H9 (cell line): ENCODE measurements at regions not wholly inside any gene's neighbourhood (a gene's known extent, or its start where the extent isn't known, plus 50 kb on each side); places are given as distances from the start of the nearest gene placed in this dataset.

Experiments
- DNase-seq: peaks from one replicate; pipeline ENCODE4 v3.0.0-alpha.2; 2017
- H2AFZ ChIP-seq: one replicate; pipeline ENCODE4 v1.6.1; 2013; ENCODE audit warnings: mild to moderate bottlenecking, low read length, control low read depth, moderate library complexity
- H2AK5ac ChIP-seq: 2 replicates; pipeline ENCODE4 v1.6.1; 2013; ENCODE audit warnings: low read length, control low read depth, mixed read lengths; ENCODE audit not compliant: insufficient read length
- H2BK120ac ChIP-seq: one replicate; pipeline ENCODE4 v1.6.1; 2013; ENCODE audit warnings: low read depth, mild to moderate bottlenecking, low read length, control low read depth, inconsistent platforms; ENCODE audit not compliant: poor library complexity, severe bottlenecking
- H2BK12ac ChIP-seq: 2 replicates; pipeline ENCODE4 v1.6.1; 2013; ENCODE audit warnings: low read length, control low read depth, mixed read lengths, low read depth; ENCODE audit not compliant: insufficient read length
- H2BK15ac ChIP-seq: 2 replicates; pipeline ENCODE4 v1.6.1; 2013; ENCODE audit warnings: low read depth, low read length, control low read depth
- H2BK20ac ChIP-seq: one replicate; pipeline ENCODE4 v1.6.1; 2013; ENCODE audit warnings: low read depth, mild to moderate bottlenecking, low read length, control low read depth, inconsistent platforms; ENCODE audit not compliant: poor library complexity, severe bottlenecking
- H2BK5ac ChIP-seq: 2 replicates; pipeline ENCODE4 v1.6.1; 2013; ENCODE audit warnings: low read length, control low read depth, mixed read lengths; ENCODE audit not compliant: insufficient read length
- H3K14ac ChIP-seq: 2 replicates; pipeline ENCODE4 v1.6.1; 2013; ENCODE audit warnings: low read length, control low read depth; ENCODE audit not compliant: insufficient read depth
- H3K18ac ChIP-seq: 2 replicates; pipeline ENCODE4 v1.6.1; 2013; ENCODE audit warnings: low read depth, mild to moderate bottlenecking, mixed read lengths, low read length, control low read depth; ENCODE audit not compliant: insufficient read length
- H3K23ac ChIP-seq: 2 replicates; pipeline ENCODE4 v1.6.1; 2013; ENCODE audit warnings: low read length, control low read depth, mixed read lengths, low read depth; ENCODE audit not compliant: insufficient read length
- H3K23me2 ChIP-seq: 2 replicates; pipeline ENCODE4 v1.6.1; 2013; ENCODE audit warnings: low read depth, mild to moderate bottlenecking, mixed read lengths, low read length, control low read depth; ENCODE audit not compliant: insufficient read length, poor library complexity, severe bottlenecking
- H3K27ac ChIP-seq: 2 replicates; pipeline ENCODE4 v1.5.1; 2013; ENCODE audit warnings: low read length, control low read depth, mixed read lengths, low read depth; ENCODE audit not compliant: insufficient read length
- H3K27me3 ChIP-seq: 2 replicates; pipeline ENCODE4 v1.6.1; 2013; ENCODE audit warnings: low read length, control low read depth, inconsistent platforms; ENCODE audit not compliant: insufficient read depth
- H3K4ac ChIP-seq: 2 replicates; pipeline ENCODE4 v1.6.1; 2013; ENCODE audit warnings: low read depth, mild to moderate bottlenecking, control low read depth, inconsistent platforms, low read length, moderate library complexity
- H3K4me1 ChIP-seq: 2 replicates; pipeline ENCODE4 v1.6.1; 2013; ENCODE audit warnings: low read length, control low read depth, inconsistent platforms; ENCODE audit not compliant: insufficient read depth
- H3K4me2 ChIP-seq: 2 replicates; pipeline ENCODE4 v1.6.1; 2013; ENCODE audit warnings: low read length, control low read depth, mixed read lengths; ENCODE audit not compliant: insufficient read length, insufficient read depth
- H3K56ac ChIP-seq: 2 replicates; pipeline ENCODE4 v1.6.1; 2013; ENCODE audit warnings: low read depth, mild to moderate bottlenecking, mixed read lengths, low read length, control low read depth; ENCODE audit not compliant: insufficient read length
- H3K79me1 ChIP-seq: 2 replicates; pipeline ENCODE4 v1.6.1; 2013; ENCODE audit warnings: low read depth, mild to moderate bottlenecking, moderate library complexity, low read length, control low read depth, inconsistent platforms; ENCODE audit not compliant: insufficient read depth, poor library complexity, severe bottlenecking
- H3K79me2 ChIP-seq: 2 replicates; pipeline ENCODE4 v1.6.1; 2013; ENCODE audit warnings: low read length, control low read depth, inconsistent platforms; ENCODE audit not compliant: insufficient read depth
- H3K9ac ChIP-seq: 2 replicates; pipeline ENCODE4 v1.6.1; 2013; ENCODE audit warnings: low read length, control low read depth, mixed read lengths; ENCODE audit not compliant: insufficient read length; ENCODE audit errors: extremely low read depth
- H3K9me3 ChIP-seq: one replicate; pipeline ENCODE4 v1.6.1; 2013; ENCODE audit warnings: low read depth, low read length, inconsistent platforms; ENCODE audit not compliant: control insufficient read depth
- H3T11ph ChIP-seq: one replicate; pipeline ENCODE4 v1.6.1; 2013; ENCODE audit warnings: mild to moderate bottlenecking, low read length, control low read depth, inconsistent platforms
- H4K20me1 ChIP-seq: one replicate; pipeline ENCODE4 v1.6.1; 2013; ENCODE audit not compliant: control insufficient read depth, insufficient read length, insufficient read depth
- H4K5ac ChIP-seq: 2 replicates; pipeline ENCODE4 v1.6.1; 2013; ENCODE audit warnings: low read depth, mild to moderate bottlenecking, mixed read lengths, low read length, control low read depth; ENCODE audit not compliant: insufficient read length
- H4K8ac ChIP-seq: replicated peaks from 2 replicates; pipeline ENCODE4 v1.6.1; 2013; ENCODE audit warnings: low read length, control low read depth, mixed read lengths, low read depth; ENCODE audit not compliant: insufficient read length
- H4K91ac ChIP-seq: 2 replicates; pipeline ENCODE4 v1.6.1; 2013; ENCODE audit warnings: low read depth, mild to moderate bottlenecking, moderate library complexity, mixed read lengths, low read length, control low read depth; ENCODE audit not compliant: insufficient read length
- H3K27ac Mint-ChIP-seq, 3 experiments: 2 replicates in 2 of 3; 3 replicates in 1 of 3; pipeline ENCODE4 v1.8.0; 2020 to 2021; ENCODE audit warnings: mixed read lengths in 3 of 3, mild to moderate bottlenecking in 1 of 3, moderate library complexity in 1 of 3
- H3K27me3 Mint-ChIP-seq: 2 replicates; pipeline ENCODE4 v1.8.0; 2021; ENCODE audit warnings: low read depth, mild to moderate bottlenecking, moderate library complexity, mixed read lengths
- H3K36me3 Mint-ChIP-seq, 3 experiments: 2 replicates in 2 of 3; 3 replicates in 1 of 3; pipeline ENCODE4 v1.8.0; 2020 to 2021; ENCODE audit warnings: low read depth in 3 of 3, mixed read lengths in 3 of 3; ENCODE audit not compliant: insufficient read depth in 1 of 3
- H3K4me1 Mint-ChIP-seq, 2 experiments: 2 replicates each; pipeline ENCODE4 v1.8.0; 2020; ENCODE audit warnings: mixed read lengths in 2 of 2
- H3K4me3 Mint-ChIP-seq, 2 experiments: 2 replicates in 1 of 2; 3 replicates in 1 of 2; pipeline ENCODE4 v1.8.0; 2020 to 2021; ENCODE audit warnings: mild to moderate bottlenecking in 2 of 2, mixed read lengths in 2 of 2, moderate library complexity in 1 of 2
- H3K9me3 Mint-ChIP-seq, 2 experiments: 2 replicates in 1 of 2; 3 replicates in 1 of 2; pipeline ENCODE4 v1.8.0; 2020; ENCODE audit warnings: mild to moderate bottlenecking in 2 of 2, mixed read lengths in 2 of 2, moderate library complexity in 1 of 2
- CTCF ChIP-seq: fragments of 200-600 bp; sonication (generic); conservative IDR thresholded peaks from 3 replicates; pipeline ENCODE4 v1.8.0; 2021; ENCODE audit warnings: antibody characterized with exemption, mild to moderate bottlenecking
- WGBS: extraction: QIAGEN DNeasy Blood & Tissue Kit; methylation state at CpG from one replicate; pipeline ENCODE4 v1.1.7; 2013; ENCODE audit warnings: missing lambda C conversion rate, low lambda C conversion rate, mixed read lengths; ENCODE audit not compliant: insufficient read length; ENCODE audit errors: extremely low coverage; 5-methylcytosine and 5-hydroxymethylcytosine counted together

- no peak overlapping the region for H3K14ac ChIP-seq
- H3K79me2 ChIP-seq, result no peaks in the 10 kb centered on the region
- Mint-ChIP-seq H3K4me3 (no peak overlapping the region), H3K9me3 (no peaks in the 10 kb centered on the region; a peak in 1 of 5 replicates), H3K36me3 (0 out of 7 replicates have a peak, but pooled peaks cover 0 to 2% (median 0%) of the 10 kb centered on the region in 3 experiments), H3K4me1 (peaks cover 22 to 26% of the 10 kb centered on the region in 2 experiments), H3K27ac (no peak overlapping the region), H3K27me3 (no peaks in the 10 kb centered on the region; the same call in 1 of the 2 replicates)
- H3K9ac ChIP-seq, result no peak overlapping the region
- no peaks in the 10 kb centered on the region for H3K4me1 ChIP-seq
- H3K27ac ChIP-seq, result no peak overlapping the region
- H3K18ac ChIP-seq, result no peak overlapping the region
- H2AK5ac ChIP-seq, result no peak overlapping the region
- H3K23ac ChIP-seq, result no peak overlapping the region
- H4K5ac ChIP-seq, result no peak overlapping the region
- H3K4me2 ChIP-seq, result no peak overlapping the region
- H2BK120ac ChIP-seq, result no peak overlapping the region
- H4K20me1 ChIP-seq, result no peaks in the 10 kb centered on the region
- H3K4ac ChIP-seq, result no peak overlapping the region
- no peaks in the 10 kb centered on the region for H3K79me1 ChIP-seq
- no peak overlapping the region for H2BK20ac ChIP-seq
- no peaks in the 10 kb centered on the region for H3K23me2 ChIP-seq
- DNase-seq, result no peak
- no peak for TF ChIP-seq CTCF
- no peak overlapping the region for H2BK5ac ChIP-seq
- no CpG with 5 or more reads among the region's 3 CpGs for WGBS
- H4K8ac ChIP-seq, result no peak overlapping the region
- H2BK15ac ChIP-seq, result no peak overlapping the region
- no peaks in the 10 kb centered on the region for H3K27me3 ChIP-seq
- no peak overlapping the region for H2AFZ ChIP-seq
- no peak overlapping the region for H2BK12ac ChIP-seq
- no peak overlapping the region for H3T11ph ChIP-seq
- H3K56ac ChIP-seq, result no peak overlapping the region
- H3K9me3 ChIP-seq, result no peaks in the 10 kb centered on the region
- H4K91ac ChIP-seq, result no peak overlapping the region
Measured at GRCh38 chr3:182005219-182005618, 293.5 kb downstream of the SOX2 start.
